ENCODE measurements at regions not wholly inside any gene's neighbourhood (a gene's known extent, or its start where the extent isn't known, plus 50 kb on each side); places are given as distances from the start of the nearest gene placed in this dataset.

DNA sequence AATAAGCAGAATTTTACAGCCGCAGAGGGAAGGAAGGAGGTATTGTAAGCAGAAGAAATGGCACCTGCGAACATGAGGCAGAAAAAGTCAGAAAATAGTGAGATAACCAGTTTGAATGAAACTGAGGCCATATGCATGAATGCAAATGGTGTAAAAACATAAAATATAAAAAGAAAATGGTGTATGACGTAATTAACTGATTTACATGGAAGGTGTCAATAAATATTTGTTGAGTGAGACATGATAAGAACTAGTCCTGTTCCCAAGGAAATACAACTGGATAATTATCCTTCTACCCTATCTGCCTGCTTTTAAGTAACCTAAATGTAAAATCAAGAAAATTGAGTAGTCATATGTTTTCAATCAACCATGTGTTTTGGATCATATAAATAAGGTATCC, 178.1 kb upstream of the TOX3 start:
- no peak for DNase-seq (ENCODE audit: extremely low spot score)

DNA sequence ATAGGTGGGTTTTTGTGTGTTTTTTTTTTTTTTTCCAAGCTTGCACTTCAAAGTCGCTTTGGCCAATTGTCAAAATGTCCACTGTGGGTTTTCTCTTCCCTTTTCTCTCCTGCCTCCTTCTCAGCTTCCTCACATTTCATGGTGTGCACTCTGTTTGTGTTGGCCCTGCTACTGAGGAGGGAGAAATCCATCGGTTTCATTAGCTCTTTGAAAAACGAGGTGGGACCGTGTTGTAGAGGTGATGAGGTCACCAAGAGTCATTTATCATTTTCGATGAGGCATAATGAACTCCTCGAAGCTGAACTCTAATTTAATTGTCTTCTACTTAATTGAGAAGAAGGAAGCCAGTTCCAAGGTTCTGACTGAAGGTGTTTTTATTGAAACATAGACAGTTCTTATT, 174.4 kb upstream of the TOX3 start:
- no peaks in the 10 kb centered on the region for H3K9me3 ChIP-seq
- intact Hi-C loops (cut with DNase I): no loop called here
- TF ChIP-seq POLR2A (IDR thresholded peaks at IDR 0.05; ENCODE audit: low read depth) (no peak), POLR2AphosphoS5 (IDR thresholded peaks at IDR 0.05) (no peak), EP300 (IDR thresholded peaks at IDR 0.05) (no peak)
- TF ChIP-seq, protein P1, sequence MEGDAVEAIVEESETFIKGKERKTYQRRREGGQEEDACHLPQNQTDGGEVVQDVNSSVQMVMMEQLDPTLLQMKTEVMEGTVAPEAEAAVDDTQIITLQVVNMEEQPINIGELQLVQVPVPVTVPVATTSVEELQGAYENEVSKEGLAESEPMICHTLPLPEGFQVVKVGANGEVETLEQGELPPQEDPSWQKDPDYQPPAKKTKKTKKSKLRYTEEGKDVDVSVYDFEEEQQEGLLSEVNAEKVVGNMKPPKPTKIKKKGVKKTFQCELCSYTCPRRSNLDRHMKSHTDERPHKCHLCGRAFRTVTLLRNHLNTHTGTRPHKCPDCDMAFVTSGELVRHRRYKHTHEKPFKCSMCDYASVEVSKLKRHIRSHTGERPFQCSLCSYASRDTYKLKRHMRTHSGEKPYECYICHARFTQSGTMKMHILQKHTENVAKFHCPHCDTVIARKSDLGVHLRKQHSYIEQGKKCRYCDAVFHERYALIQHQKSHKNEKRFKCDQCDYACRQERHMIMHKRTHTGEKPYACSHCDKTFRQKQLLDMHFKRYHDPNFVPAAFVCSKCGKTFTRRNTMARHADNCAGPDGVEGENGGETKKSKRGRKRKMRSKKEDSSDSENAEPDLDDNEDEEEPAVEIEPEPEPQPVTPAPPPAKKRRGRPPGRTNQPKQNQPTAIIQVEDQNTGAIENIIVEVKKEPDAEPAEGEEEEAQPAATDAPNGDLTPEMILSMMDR (IDR thresholded peaks at IDR 0.05): no peak
- no peak overlapping the region for H3K27ac ChIP-seq (replicated peaks in 1 of 4)
- no peaks in the 10 kb centered on the region for H3K4me1 ChIP-seq
- 20% methylated on average over 6 of the region's 6 CpGs for WGBS
- H3K36me3 ChIP-seq: no peaks in the 10 kb centered on the region
- DNase-seq (ENCODE audit: extremely low spot score): no peak
- H3K27me3 ChIP-seq: peaks cover 0 to 38% (median 0%) of the 10 kb centered on the region in 4 donors
- no peak overlapping the region for H3K4me3 ChIP-seq

More for the DNA sequence above, 178.1 kb upstream of the TOX3 start:
- intact Hi-C loops (cut with DNase I): no loop called here
- Histone ChIP-seq H3K4me1 (peaks cover 0 to 9% (median 2%) of the 10 kb centered on the region in 4 donors), H3K36me3 (no peaks in the 10 kb centered on the region), H3K4me3 (no peak overlapping the region), H3K27ac (replicated peaks in 1 of 4) (no peak overlapping the region), H3K27me3 (peaks cover 0 to 37% (median 0%) of the 10 kb centered on the region in 4 donors), H3K9me3 (no peaks in the 10 kb centered on the region)
- 83% methylated on average over 3 of the region's 3 CpGs for WGBS
- TF ChIP-seq EP300 (IDR thresholded peaks at IDR 0.05) (no peak), POLR2AphosphoS5 (IDR thresholded peaks at IDR 0.05) (no peak), POLR2A (IDR thresholded peaks at IDR 0.05; ENCODE audit: low read depth) (no peak)
- TF ChIP-seq, protein P1 (IDR thresholded peaks at IDR 0.05): no peak

DNA sequence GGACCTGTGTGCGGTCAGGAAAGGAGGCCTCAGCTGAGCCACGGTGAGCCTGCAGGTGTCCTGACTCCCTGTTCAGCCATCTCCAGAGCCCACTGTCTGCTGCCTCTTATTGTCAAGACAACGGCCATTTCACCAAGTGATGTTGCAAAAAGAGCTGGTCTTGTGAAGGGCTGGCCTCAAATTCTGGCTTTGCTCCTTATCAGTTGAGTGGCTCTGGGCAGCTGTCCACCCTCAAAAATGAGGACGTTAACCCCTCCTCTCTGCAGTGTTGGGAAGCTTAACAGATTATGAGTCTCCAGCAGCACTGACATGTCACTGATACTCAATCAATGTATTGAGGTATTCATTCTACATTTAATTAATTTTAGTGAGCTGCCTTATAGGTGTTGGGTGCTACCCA, 171.1 kb upstream of the TOX3 start:
- no peak overlapping the region for H3K27ac ChIP-seq (replicated peaks in 1 of 4)
- H3K27me3 ChIP-seq: peaks cover 0 to 28% (median 0%) of the 10 kb centered on the region in 4 donors
- no peak for DNase-seq (ENCODE audit: extremely low spot score)
- H3K9me3 ChIP-seq: no peaks in the 10 kb centered on the region
- no peak for TF ChIP-seq POLR2A (IDR thresholded peaks at IDR 0.05; ENCODE audit: low read depth)
- no peaks in the 10 kb centered on the region for H3K36me3 ChIP-seq
- H3K4me1 ChIP-seq: no peaks in the 10 kb centered on the region
- intact Hi-C loops (cut with DNase I): no loop called here
- no peak overlapping the region for H3K4me3 ChIP-seq
- WGBS: 75% methylated on average over 4 of the region's 4 CpGs

DNA sequence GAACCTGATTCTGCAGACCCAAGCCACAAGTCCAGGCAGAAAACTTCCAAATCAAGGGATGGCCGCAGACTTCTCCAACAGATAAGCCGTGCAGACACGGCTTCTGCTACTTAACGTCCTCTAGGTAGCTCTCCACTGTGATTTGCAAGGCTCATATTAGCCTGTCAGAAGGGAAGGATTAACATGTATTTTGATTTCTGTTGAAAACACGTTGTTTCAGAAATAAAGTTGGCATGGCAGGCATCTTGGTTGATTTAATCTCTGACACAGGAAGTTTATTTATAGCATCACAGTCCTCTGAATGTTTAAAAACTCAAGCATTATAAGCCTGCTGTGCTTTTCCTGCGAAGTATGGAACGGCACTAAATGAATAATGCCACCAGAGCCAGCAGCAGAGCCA, 166.8 kb upstream of the TOX3 start:
- 48% methylated on average over 7 of the region's 7 CpGs for WGBS
- DNase-seq (ENCODE audit: extremely low spot score): peak; percentile 55
- TF ChIP-seq POLR2AphosphoS5 (IDR thresholded peaks at IDR 0.05) (no peak), EP300 (IDR thresholded peaks at IDR 0.05) (no peak), POLR2A (IDR thresholded peaks at IDR 0.05; ENCODE audit: low read depth) (no peak)
- TF ChIP-seq, protein P1 (IDR thresholded peaks at IDR 0.05): no peak
- no peaks in the 10 kb centered on the region for H3K4me1 ChIP-seq
- no peaks in the 10 kb centered on the region for H3K36me3 ChIP-seq
- H3K4me3 ChIP-seq: no peak overlapping the region
- H3K27ac ChIP-seq (replicated peaks in 1 of 4): no peak overlapping the region
- H3K27me3 ChIP-seq: peaks cover 0 to 36% (median 0%) of the 10 kb centered on the region in 4 donors
- intact Hi-C loops (cut with DNase I): no loop called here
- H3K9me3 ChIP-seq: no peaks in the 10 kb centered on the region

DNA sequence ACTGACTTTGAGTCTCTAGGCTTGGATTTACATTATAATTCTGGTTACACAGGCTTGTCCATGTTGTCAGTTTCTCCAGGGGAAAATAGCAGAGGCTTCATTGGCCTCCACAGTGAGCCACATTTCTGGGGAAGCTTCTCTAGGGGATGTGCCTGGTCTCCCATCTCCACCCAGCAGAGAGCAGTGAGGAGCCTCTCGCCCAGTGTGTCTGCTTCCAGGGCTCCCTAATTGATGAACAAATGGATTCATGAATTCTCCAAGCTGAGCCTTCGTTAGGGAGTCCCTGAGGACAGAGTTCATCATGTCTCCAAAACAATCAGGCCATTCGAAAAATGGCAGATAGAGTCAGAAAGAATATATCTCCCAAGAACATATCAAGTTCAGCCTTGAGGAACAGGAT, 162.4 kb upstream of the TOX3 start:
- WGBS: 57% methylated on average over 3 of the region's 3 CpGs
- TF ChIP-seq POLR2AphosphoS5 (IDR thresholded peaks at IDR 0.05): no peak
- TF ChIP-seq POLR2A (IDR thresholded peaks at IDR 0.05; ENCODE audit: low read depth): no peak
- no peak for TF ChIP-seq EP300 (IDR thresholded peaks at IDR 0.05)
- TF ChIP-seq, protein P1 (IDR thresholded peaks at IDR 0.05): no peak
- Histone ChIP-seq H3K9me3 (no peaks in the 10 kb centered on the region), H3K4me1 (no peaks in the 10 kb centered on the region), H3K27ac (replicated peaks in 1 of 4) (no peak overlapping the region), H3K4me3 (no peak overlapping the region), H3K36me3 (no peaks in the 10 kb centered on the region), H3K27me3 (peaks cover 0 to 26% (median 0%) of the 10 kb centered on the region in 4 donors)
- DNase-seq (ENCODE audit: extremely low spot score): peak; percentile 31
- intact Hi-C loops (cut with DNase I): no loop called here
